GM12878 (cell line): ENCODE measurements at regions not wholly inside any gene's neighbourhood (a gene's known extent, or its start where the extent isn't known, plus 50 kb on each side); places are given as distances from the start of the nearest gene placed in this dataset.

Experiments
- BCL3 ChIP-seq: IDR thresholded peaks from 2 replicates; pipeline ENCODE4 v1.6.1; 2011; ENCODE audit warnings: borderline replicate concordance, low read depth, mild to moderate bottlenecking, moderate library complexity, low read length; ENCODE audit not compliant: insufficient read depth, poor library complexity, severe bottlenecking
- CHD1 ChIP-seq: IDR thresholded peaks from 2 replicates; pipeline ENCODE4 v1.6.1; 2012; ENCODE audit warnings: low read depth, low read length, improper control_type of control experiment
- EP300 ChIP-seq, 2 experiments: fragments of 150-350 bp in 1 of 2; IDR thresholded peaks; 2 replicates each; pipeline ENCODE4 v1.6.1; 2011 to 2012; ENCODE audit warnings: low read depth in 2 of 2, low read length in 2 of 2, borderline replicate concordance in 1 of 2, improper control_type of control experiment in 1 of 2, inconsistent platforms in 1 of 2; ENCODE audit not compliant: control insufficient read depth in 1 of 2
- POLR2A ChIP-seq: IDR thresholded peaks from 2 replicates; pipeline ENCODE4 v1.6.1; 2011; ENCODE audit warnings: low read depth, mild to moderate bottlenecking, low read length
- SIN3A ChIP-seq: IDR thresholded peaks from 2 replicates; pipeline ENCODE4 v1.6.1; 2012; ENCODE audit warnings: low read depth, low read length, improper control_type of control experiment

GRCh38 chr6:109302176-109302575 lies 80.1 kb downstream of the CD164 start:
- TF ChIP-seq POLR2A (no peak), EP300 (IDR thresholded peaks at IDR 0.05; ENCODE audit: borderline replicate concordance in 1 of 2, control insufficient read depth in 1 of 2, low read depth in 2 of 2, low read length in 2 of 2) (no peak), SIN3A (no peak), BCL3 (no peak), CHD1 (no peak)
